H1 (cell line): ENCODE measurements at regions not wholly inside any gene's neighbourhood (a gene's known extent, or its start where the extent isn't known, plus 50 kb on each side); places are given as distances from the start of the nearest gene placed in this dataset.

Experiments
- CHD7 ChIP-seq: fragments of 300-600 bp; sonication (generic); IDR thresholded peaks from 2 replicates; pipeline ENCODE4 v1.7.1; 2012; ENCODE audit warnings: low read length, moderate library complexity, mild to moderate bottlenecking, inconsistent platforms; ENCODE audit not compliant: insufficient replicate concordance

DNA sequence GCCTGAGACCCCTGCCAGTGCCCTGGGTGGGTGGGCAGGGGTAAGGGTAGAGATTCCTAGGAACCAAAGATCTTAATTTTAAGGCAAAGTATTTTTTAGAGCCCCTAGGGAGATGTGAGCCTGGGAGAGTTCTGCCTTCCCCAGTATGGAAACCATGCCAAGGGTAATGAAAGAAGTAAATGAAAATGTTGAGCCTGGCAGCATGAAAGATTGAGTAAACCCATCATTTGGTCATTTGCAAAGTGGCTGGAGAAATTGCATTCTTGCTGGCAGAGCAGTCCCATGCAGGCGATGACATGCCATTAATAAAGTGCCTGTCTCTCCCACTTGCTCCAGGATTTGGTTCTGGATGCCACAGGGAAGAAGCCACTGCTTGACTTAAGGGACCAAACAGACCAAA lies 60.7 kb upstream of the GPC4 start (continued):
- TF ChIP-seq CHD7 = no peak
